ENCODE measurements at regions not wholly inside any gene's neighbourhood (a gene's known extent, or its start where the extent isn't known, plus 50 kb on each side); places are given as distances from the start of the nearest gene placed in this dataset.

DNA sequence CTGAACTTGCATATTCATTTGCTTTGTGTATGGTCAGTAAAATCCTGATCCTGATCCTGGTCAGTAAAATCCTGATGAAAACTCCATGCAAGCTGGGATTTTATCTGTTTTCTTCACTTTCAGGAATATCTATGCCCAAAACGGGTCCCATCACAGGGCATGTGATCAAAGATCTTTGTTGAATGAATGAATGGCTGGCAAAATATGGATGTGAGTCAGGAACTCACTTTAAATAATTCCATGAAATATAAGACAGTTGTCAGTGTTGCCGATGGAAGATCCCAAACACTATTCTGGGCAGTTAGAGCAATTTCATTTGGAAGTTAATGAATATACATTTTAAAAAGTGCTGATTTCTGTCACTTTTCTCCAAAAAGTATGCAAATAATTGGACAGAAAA, 598.4 kb downstream of the GBA3 start:
- TF ChIP-seq EZH2phosphoT487 (IDR thresholded peaks at IDR 0.05; ENCODE audit: borderline replicate concordance, low read length) (no peak), EZH2 (IDR thresholded peaks at IDR 0.05; ENCODE audit: low read length, unreplicated experiment) (no peak)
- TF ChIP-seq, protein P1, sequence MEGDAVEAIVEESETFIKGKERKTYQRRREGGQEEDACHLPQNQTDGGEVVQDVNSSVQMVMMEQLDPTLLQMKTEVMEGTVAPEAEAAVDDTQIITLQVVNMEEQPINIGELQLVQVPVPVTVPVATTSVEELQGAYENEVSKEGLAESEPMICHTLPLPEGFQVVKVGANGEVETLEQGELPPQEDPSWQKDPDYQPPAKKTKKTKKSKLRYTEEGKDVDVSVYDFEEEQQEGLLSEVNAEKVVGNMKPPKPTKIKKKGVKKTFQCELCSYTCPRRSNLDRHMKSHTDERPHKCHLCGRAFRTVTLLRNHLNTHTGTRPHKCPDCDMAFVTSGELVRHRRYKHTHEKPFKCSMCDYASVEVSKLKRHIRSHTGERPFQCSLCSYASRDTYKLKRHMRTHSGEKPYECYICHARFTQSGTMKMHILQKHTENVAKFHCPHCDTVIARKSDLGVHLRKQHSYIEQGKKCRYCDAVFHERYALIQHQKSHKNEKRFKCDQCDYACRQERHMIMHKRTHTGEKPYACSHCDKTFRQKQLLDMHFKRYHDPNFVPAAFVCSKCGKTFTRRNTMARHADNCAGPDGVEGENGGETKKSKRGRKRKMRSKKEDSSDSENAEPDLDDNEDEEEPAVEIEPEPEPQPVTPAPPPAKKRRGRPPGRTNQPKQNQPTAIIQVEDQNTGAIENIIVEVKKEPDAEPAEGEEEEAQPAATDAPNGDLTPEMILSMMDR (conservative IDR thresholded peaks at IDR 0.05; ENCODE audit: low read depth, low read length), result no peak

Measured in PC-3 (cell line).